Stomach (tissue), 4 donors: ENCODE measurements at regions not wholly inside any gene's neighbourhood (a gene's known extent, or its start where the extent isn't known, plus 50 kb on each side); places are given as distances from the start of the nearest gene placed in this dataset.

ENCODE experiments used
- EP300 ChIP-seq: sonication (generic); formaldehyde crosslinking; IDR thresholded peaks from one replicate; pipeline ENCODE4 v1.6.1; 2017; ENCODE audit warnings: antibody characterized with exemption
- POLR2A ChIP-seq, 4 donors: fragments of 450-650 bp; IDR thresholded peaks; one replicate each; pipeline ENCODE4 v1.6.1; 2016; ENCODE audit warnings: antibody characterized with exemption in 4 of 4, control low read depth in 2 of 4, mild to moderate bottlenecking in 1 of 4, moderate library complexity in 1 of 4
- POLR2AphosphoS5 ChIP-seq, 3 donors: sonication (generic); formaldehyde crosslinking; IDR thresholded peaks; one replicate each; pipeline ENCODE4 v1.6.1; 2016; ENCODE audit warnings: antibody characterized with exemption in 3 of 3
- TF ChIP-seq, protein P1 (sequence below), 7 experiments: fragments of 450-650 bp in 4 of 7; fragments of 200-600 bp in 3 of 7; sonication (generic) in 3 of 7; IDR thresholded peaks; one replicate each; pipeline ENCODE4 v1.5.1; 2016 to 2019; ENCODE audit warnings: antibody characterized with exemption in 7 of 7, control low read depth in 2 of 7, mild to moderate bottlenecking in 1 of 7

DNA sequence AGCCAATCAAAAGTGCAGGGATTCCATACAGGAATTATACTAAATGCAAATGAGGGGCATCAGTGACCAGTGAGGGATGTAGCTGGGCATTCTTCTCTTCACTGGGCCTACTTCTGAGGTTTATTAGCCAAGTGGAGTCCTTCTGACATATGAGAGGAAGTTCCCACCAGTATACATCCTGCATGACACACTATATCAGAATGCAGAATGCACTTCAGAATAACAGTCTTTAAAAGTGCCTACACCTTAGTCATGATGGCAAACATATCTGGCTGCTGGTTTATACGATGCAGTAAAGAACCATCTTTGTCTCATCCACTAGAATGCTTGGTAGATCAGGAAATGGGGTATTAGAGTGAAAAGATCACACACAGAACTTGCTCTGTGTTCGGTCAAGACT, 180.3 kb upstream of the PPARGC1A start:
- TF ChIP-seq POLR2AphosphoS5 (IDR thresholded peaks at IDR 0.05) (no peak), POLR2A (IDR thresholded peaks at IDR 0.05) (no peak), EP300 (no peak)
- TF ChIP-seq, protein P1, sequence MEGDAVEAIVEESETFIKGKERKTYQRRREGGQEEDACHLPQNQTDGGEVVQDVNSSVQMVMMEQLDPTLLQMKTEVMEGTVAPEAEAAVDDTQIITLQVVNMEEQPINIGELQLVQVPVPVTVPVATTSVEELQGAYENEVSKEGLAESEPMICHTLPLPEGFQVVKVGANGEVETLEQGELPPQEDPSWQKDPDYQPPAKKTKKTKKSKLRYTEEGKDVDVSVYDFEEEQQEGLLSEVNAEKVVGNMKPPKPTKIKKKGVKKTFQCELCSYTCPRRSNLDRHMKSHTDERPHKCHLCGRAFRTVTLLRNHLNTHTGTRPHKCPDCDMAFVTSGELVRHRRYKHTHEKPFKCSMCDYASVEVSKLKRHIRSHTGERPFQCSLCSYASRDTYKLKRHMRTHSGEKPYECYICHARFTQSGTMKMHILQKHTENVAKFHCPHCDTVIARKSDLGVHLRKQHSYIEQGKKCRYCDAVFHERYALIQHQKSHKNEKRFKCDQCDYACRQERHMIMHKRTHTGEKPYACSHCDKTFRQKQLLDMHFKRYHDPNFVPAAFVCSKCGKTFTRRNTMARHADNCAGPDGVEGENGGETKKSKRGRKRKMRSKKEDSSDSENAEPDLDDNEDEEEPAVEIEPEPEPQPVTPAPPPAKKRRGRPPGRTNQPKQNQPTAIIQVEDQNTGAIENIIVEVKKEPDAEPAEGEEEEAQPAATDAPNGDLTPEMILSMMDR (IDR thresholded peaks at IDR 0.05): no peak
